HepG2 (cell line): ENCODE measurements at regions not wholly inside any gene's neighbourhood (a gene's known extent, or its start where the extent isn't known, plus 50 kb on each side); places are given as distances from the start of the nearest gene placed in this dataset.

Source experiments
- ATAC-seq: fragments of 200-7000 bp; cut with Tn5 transposase; 3 replicates; pipeline ENCODE4 v1.9.1; 2020; ENCODE audit warnings: mild to moderate bottlenecking, moderate library complexity
- BruUV-seq: library from RNA; stranded (reverse); fragments of 400-500 nt; replicated peaks from 2 replicates; lab custom pipeline; 2021; lab: Mats Ljungman, UMichigan
- CTCF ChIA-PET: fragments of 300-600 bp; formaldehyde crosslinking; extraction: SDS; loops from one replicate; lab custom pipeline; 2021; ENCODE audit warnings: low total read pairs, inconsistent platforms, low intra/inter-chr PET ratio; lab: Yijun Ruan, JAX
- POLR2A ChIA-PET: fragments of 350-600 bp; sonication (Branson Sonifier 250); formaldehyde crosslinking; loops from one replicate; lab custom pipeline; 2020; ENCODE audit warnings: antibody characterized with exemption, inconsistent platforms; lab: Yijun Ruan, JAX
- DNase-seq: peaks from one replicate; pipeline ENCODE4 v3.0.0-alpha.2; 2015; ENCODE audit warnings: low spot score
- FAIRE-seq: peaks from 3 replicates; lab custom pipeline; 2011; peaks lifted over from hg19 to GRCh38; lab: Jason Lieb, UNC
- H2AFZ ChIP-seq: one replicate; pipeline ENCODE4 v1.6.1; 2011; ENCODE audit warnings: low read length, inconsistent platforms
- H3K27ac ChIP-seq: fragments of 300-600 bp; 3 replicates; pipeline ENCODE4 v1.8.0; 2011; ENCODE audit warnings: mixed run types, mild to moderate bottlenecking, mixed read lengths, low read length, inconsistent platforms; ENCODE audit not compliant: insufficient read depth; ENCODE audit errors: extremely low read length
- H3K27me3 ChIP-seq, 2 experiments: fragments of 200-600 bp in 1 of 2; 2 replicates in 1 of 2; 3 replicates in 1 of 2; pipeline versions ENCODE4 v1.6.0 to v1.8.0; 2011; ENCODE audit warnings: low read length in 2 of 2, mild to moderate bottlenecking in 2 of 2, moderate library complexity in 2 of 2, inconsistent platforms in 1 of 2; ENCODE audit not compliant: insufficient read depth in 2 of 2, control insufficient read depth in 1 of 2
- H3K36me3 ChIP-seq, 2 experiments: fragments of 200-600 bp in 1 of 2; replicated peaks in 1 of 2; 2 replicates in 1 of 2; 3 replicates in 1 of 2; pipeline versions ENCODE4 v1.5.1 to v1.8.0; 2011; ENCODE audit warnings: low read length in 2 of 2, inconsistent platforms in 1 of 2; ENCODE audit not compliant: insufficient read depth in 2 of 2, control insufficient read depth in 1 of 2
- H3K4me1 ChIP-seq: 2 replicates; pipeline ENCODE4 v1.5.1; 2012; ENCODE audit warnings: low read length, inconsistent platforms; ENCODE audit not compliant: insufficient read depth
- H3K4me2 ChIP-seq: 2 replicates; pipeline ENCODE4 v1.6.0; 2011; ENCODE audit warnings: low read depth, low read length, inconsistent platforms
- H3K4me3 ChIP-seq, 3 experiments: fragments of 200-600 bp in 1 of 3; sonication (generic), shearing (Covaris generic) in 1 of 3; replicated peaks in 1 of 3; 2 replicates each; pipeline ENCODE4 v1.5.1; 2011 to 2016; ENCODE audit warnings: low read length in 3 of 3, inconsistent platforms in 2 of 3, low read depth in 2 of 3, mild to moderate bottlenecking in 2 of 3, control low read depth in 1 of 3, mixed read lengths in 1 of 3; ENCODE audit not compliant: insufficient read depth in 1 of 3
- H3K79me2 ChIP-seq: one replicate; pipeline ENCODE4 v1.6.1; 2011; ENCODE audit warnings: low read length, inconsistent platforms; ENCODE audit not compliant: insufficient read depth
- H3K9ac ChIP-seq: 2 replicates; pipeline ENCODE4 v1.6.0; 2011; ENCODE audit warnings: mild to moderate bottlenecking, low read depth, low read length, inconsistent platforms; ENCODE audit not compliant: insufficient read depth
- H3K9me3 ChIP-seq: 2 replicates; pipeline ENCODE4 v1.5.1; 2012; ENCODE audit warnings: mild to moderate bottlenecking, low read length
- H4K20me1 ChIP-seq: 2 replicates; pipeline ENCODE4 v1.6.0; 2011; ENCODE audit warnings: inconsistent platforms, mild to moderate bottlenecking, low read length, moderate library complexity; ENCODE audit not compliant: insufficient read depth
- ASH2L ChIP-seq: fragments of 300-600, 200-600 bp; sonication (generic); IDR thresholded peaks from 2 replicates; pipeline ENCODE4 v1.7.0; 2017; ENCODE audit warnings: low read depth, mild to moderate bottlenecking, moderate library complexity, mixed read lengths, low read length; ENCODE audit not compliant: insufficient read length
- CBX1 ChIP-seq: IDR thresholded peaks from one replicate; pipeline ENCODE4 v1.6.1; 2016; ENCODE audit warnings: antibody characterized with exemption, low read depth
- MEIS2 ChIP-seq: sonication (generic); formaldehyde crosslinking; IDR thresholded peaks from 2 replicates; pipeline ENCODE4 v1.9.0; 2021; ENCODE audit warnings: mild to moderate bottlenecking, missing genetic modification reagents
- MTA3 ChIP-seq: sonication (generic); formaldehyde crosslinking; IDR thresholded peaks from 2 replicates; pipeline ENCODE4 v1.4.0; 2020; ENCODE audit warnings: missing genetic modification reagents
- PAF1 ChIP-seq: IDR thresholded peaks from 2 replicates; pipeline ENCODE4 v1.6.1; 2016; ENCODE audit warnings: missing genetic modification reagents, missing compliant biosample characterization
- ZKSCAN1 ChIP-seq: fragments of 150-350 bp; IDR thresholded peaks from 2 replicates; pipeline ENCODE4 v1.6.1; 2014; ENCODE audit warnings: low read length
- ZNF335 ChIP-seq: sonication (generic); formaldehyde crosslinking; IDR thresholded peaks from 2 replicates; pipeline ENCODE4 v1.4.0; 2020; ENCODE audit warnings: missing genetic modification reagents
- ZNF614 ChIP-seq: IDR thresholded peaks from 2 replicates; pipeline ENCODE4 v1.6.1; 2018; ENCODE audit warnings: missing biosample characterization, missing genetic modification reagents, inconsistent platforms, borderline replicate concordance
- ZNF644 ChIP-seq: IDR thresholded peaks from 2 replicates; pipeline ENCODE4 v1.6.1; 2016; ENCODE audit warnings: low read depth
- ZSCAN12 ChIP-seq: sonication (generic); formaldehyde crosslinking; IDR thresholded peaks from 2 replicates; pipeline ENCODE4 v1.9.0; 2021; ENCODE audit warnings: mild to moderate bottlenecking, missing genetic modification reagents
- WGBS: methylation state at CpG from one replicate; pipeline ENCODE4 v1.1.6; 2017; ENCODE audit warnings: low lambda C conversion rate; 5-methylcytosine and 5-hydroxymethylcytosine counted together
- in situ Hi-C: cut with HindIII; loops from 2 replicates; pipeline ENCODE4 v1.10.0; 2017; ENCODE audit warnings: low pct_unique_long_range_greater_than_20kb; ENCODE audit not compliant: extremely low pct_ligation_motif_present
- intact Hi-C: fragments of 100-400 bp; cut with micrococcal nuclease; formaldehyde crosslinking; loops from one replicate; pipeline ENCODE4 v1.10.0; 2022; ENCODE audit not compliant: unreplicated experiment
- TF ChIP-seq, protein P1 (sequence below): sonication (generic); formaldehyde crosslinking; IDR thresholded peaks from 2 replicates; pipeline ENCODE4 v1.8.1; 2023; ENCODE audit warnings: mild to moderate bottlenecking, inconsistent platforms, moderate library complexity, missing genetic modification reagents, borderline replicate concordance
- TF ChIP-seq, protein P2 (sequence below): sonication (generic); formaldehyde crosslinking; IDR thresholded peaks from 2 replicates; pipeline ENCODE4 v1.4.0; 2020; ENCODE audit warnings: missing genetic modification reagents
- TF ChIP-seq, protein P3 (sequence below): IDR thresholded peaks from 2 replicates; pipeline ENCODE4 v1.6.1; 2016; ENCODE audit warnings: control low read depth
- TF ChIP-seq, protein P4 (sequence below): IDR thresholded peaks from 2 replicates; pipeline ENCODE4 v1.6.1; 2016; ENCODE audit warnings: missing compliant biosample characterization, missing genetic modification reagents, borderline replicate concordance

DNA sequence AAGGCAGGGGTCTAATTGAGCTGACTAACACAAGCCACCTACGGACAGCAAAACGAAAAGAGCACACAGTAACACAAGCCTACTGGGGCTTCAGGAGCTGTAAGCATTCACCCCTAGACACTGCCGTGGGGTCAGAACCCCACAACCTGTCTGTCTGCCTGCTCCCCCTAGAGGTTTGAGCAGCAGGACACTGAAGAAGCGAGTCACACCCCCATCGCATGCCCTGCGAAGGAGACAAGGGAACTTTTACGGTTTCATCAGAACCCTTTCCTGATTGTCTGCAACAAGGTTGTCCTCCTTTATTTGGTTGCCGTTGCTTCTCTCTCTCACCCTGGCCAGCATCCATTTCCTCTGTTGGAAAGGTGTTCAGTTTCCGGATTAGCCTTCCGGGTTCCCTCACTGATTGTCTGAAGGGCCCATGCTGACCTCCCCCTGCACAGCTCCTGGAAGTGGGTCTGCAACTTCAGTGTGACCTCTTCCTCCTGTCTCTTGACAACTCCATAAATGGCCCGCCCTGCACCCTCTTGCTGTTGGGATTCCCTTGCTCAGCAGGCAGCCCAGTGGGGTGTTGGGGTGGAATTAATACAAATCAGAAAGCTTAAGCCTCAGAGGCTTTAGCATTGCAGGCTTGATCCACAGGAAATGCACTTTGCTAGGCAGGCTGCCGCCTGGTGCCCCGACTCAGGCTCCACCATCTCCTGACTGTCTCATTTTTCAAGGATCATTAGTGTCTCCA, 258.9 kb upstream of the TLE4 start (continued):
- no peak for TF ChIP-seq ASH2L

DNA sequence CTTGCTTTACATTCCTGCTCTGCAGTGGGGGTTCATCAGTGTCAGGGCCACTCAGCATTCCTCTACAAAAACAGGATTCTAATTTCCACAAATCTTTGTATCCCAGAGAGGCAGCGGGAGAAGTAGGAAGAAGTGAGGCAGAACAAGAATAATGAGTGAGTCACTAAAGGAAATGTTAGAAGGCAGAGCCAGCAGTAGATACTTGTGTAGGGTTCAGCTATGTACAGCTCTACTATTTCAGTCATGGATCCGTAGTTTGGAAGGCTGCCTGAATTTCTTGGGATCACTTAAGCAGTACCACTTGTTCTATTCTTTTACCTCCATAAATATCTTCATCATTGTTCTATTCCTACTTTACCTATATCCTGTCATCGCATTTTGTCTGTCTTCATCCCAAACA, 246.3 kb upstream of the TLE4 start:
- FAIRE-seq = no peak
- BruUV-seq = no TSS peak
- Histone ChIP-seq H3K27me3 (no peaks in the 10 kb centered on the region), H3K27ac (no peak overlapping the region), H3K79me2 (no peaks in the 10 kb centered on the region), H4K20me1 (no peaks in the 10 kb centered on the region), H3K36me3 (no peaks in the 10 kb centered on the region), H3K4me1 (no peaks in the 10 kb centered on the region), H3K4me3 (no peak overlapping the region), H3K4me2 (no peak overlapping the region), H2AFZ (no peak overlapping the region), H3K9me3 (no peaks in the 10 kb centered on the region), H3K9ac (no peak overlapping the region)
- no peak for ATAC-seq
- in situ Hi-C loops (no loop called here), intact Hi-C loops (no loop called here)
- CTCF ChIA-PET = no interaction called here
- DNase-seq = no peak
- POLR2A ChIA-PET = no interaction called here
- WGBS = 3% methylated on average over 3 of the region's 3 CpGs
- TF ChIP-seq ZNF614 (no peak), ZNF335 (CRISPR knock-in tag) (no peak), ZSCAN12 (CRISPR knock-in tag) (no peak), ZNF644 (no peak), ZKSCAN1 (no peak), PAF1 (CRISPR knock-in tag) (no peak), CBX1 (no peak), MTA3 (CRISPR knock-in tag) (no peak), MEIS2 (CRISPR knock-in tag) (no peak)
- TF ChIP-seq, protein P1, sequence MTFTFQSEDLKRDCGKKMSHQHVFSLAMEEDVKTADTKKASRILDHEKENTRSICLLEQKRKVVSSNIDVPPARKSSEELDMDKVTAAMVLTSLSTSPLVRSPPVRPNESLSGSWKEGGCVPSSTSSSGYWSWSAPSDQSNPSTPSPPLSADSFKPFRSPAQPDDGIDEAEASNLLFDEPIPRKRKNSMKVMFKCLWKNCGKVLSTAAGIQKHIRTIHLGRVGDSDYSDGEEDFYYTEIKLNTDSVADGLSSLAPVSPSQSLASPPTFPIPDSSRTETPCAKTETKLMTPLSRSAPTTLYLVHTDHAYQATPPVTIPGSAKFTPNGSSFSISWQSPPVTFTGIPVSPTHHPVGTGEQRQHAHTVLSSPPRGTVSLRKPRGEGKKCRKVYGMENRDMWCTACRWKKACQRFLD (CRISPR knock-in tag) = no peak
- TF ChIP-seq, protein P2, sequence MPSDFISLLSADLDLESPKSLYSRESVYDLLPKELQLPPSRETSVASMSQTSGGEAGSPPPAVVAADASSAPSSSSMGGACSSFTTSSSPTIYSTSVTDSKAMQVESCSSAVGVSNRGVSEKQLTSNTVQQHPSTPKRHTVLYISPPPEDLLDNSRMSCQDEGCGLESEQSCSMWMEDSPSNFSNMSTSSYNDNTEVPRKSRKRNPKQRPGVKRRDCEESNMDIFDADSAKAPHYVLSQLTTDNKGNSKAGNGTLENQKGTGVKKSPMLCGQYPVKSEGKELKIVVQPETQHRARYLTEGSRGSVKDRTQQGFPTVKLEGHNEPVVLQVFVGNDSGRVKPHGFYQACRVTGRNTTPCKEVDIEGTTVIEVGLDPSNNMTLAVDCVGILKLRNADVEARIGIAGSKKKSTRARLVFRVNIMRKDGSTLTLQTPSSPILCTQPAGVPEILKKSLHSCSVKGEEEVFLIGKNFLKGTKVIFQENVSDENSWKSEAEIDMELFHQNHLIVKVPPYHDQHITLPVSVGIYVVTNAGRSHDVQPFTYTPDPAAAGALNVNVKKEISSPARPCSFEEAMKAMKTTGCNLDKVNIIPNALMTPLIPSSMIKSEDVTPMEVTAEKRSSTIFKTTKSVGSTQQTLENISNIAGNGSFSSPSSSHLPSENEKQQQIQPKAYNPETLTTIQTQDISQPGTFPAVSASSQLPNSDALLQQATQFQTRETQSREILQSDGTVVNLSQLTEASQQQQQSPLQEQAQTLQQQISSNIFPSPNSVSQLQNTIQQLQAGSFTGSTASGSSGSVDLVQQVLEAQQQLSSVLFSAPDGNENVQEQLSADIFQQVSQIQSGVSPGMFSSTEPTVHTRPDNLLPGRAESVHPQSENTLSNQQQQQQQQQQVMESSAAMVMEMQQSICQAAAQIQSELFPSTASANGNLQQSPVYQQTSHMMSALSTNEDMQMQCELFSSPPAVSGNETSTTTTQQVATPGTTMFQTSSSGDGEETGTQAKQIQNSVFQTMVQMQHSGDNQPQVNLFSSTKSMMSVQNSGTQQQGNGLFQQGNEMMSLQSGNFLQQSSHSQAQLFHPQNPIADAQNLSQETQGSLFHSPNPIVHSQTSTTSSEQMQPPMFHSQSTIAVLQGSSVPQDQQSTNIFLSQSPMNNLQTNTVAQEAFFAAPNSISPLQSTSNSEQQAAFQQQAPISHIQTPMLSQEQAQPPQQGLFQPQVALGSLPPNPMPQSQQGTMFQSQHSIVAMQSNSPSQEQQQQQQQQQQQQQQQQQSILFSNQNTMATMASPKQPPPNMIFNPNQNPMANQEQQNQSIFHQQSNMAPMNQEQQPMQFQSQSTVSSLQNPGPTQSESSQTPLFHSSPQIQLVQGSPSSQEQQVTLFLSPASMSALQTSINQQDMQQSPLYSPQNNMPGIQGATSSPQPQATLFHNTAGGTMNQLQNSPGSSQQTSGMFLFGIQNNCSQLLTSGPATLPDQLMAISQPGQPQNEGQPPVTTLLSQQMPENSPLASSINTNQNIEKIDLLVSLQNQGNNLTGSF = no peak
- TF ChIP-seq, protein P3, sequence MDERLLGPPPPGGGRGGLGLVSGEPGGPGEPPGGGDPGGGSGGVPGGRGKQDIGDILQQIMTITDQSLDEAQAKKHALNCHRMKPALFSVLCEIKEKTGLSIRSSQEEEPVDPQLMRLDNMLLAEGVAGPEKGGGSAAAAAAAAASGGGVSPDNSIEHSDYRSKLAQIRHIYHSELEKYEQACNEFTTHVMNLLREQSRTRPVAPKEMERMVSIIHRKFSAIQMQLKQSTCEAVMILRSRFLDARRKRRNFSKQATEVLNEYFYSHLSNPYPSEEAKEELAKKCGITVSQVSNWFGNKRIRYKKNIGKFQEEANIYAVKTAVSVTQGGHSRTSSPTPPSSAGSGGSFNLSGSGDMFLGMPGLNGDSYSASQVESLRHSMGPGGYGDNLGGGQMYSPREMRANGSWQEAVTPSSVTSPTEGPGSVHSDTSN (CRISPR knock-in tag) = no peak
- TF ChIP-seq, protein P4, sequence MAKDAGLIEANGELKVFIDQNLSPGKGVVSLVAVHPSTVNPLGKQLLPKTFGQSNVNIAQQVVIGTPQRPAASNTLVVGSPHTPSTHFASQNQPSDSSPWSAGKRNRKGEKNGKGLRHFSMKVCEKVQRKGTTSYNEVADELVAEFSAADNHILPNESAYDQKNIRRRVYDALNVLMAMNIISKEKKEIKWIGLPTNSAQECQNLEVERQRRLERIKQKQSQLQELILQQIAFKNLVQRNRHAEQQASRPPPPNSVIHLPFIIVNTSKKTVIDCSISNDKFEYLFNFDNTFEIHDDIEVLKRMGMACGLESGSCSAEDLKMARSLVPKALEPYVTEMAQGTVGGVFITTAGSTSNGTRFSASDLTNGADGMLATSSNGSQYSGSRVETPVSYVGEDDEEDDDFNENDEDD (CRISPR knock-in tag) = no peak
